SH-SY5Y (cell line): ENCODE measurements at regions not wholly inside any gene's neighbourhood (a gene's known extent, or its start where the extent isn't known, plus 50 kb on each side); places are given as distances from the start of the nearest gene placed in this dataset.

Experiments used
- GATA2 ChIP-seq: IDR thresholded peaks from 2 replicates; pipeline ENCODE4 v1.6.1; 2011; ENCODE audit warnings: mild to moderate bottlenecking, low read depth, low read length
- GATA3 ChIP-seq: IDR thresholded peaks from 2 replicates; pipeline ENCODE4 v1.6.1; 2011; ENCODE audit warnings: low read depth, mild to moderate bottlenecking, low read length, moderate library complexity

DNA sequence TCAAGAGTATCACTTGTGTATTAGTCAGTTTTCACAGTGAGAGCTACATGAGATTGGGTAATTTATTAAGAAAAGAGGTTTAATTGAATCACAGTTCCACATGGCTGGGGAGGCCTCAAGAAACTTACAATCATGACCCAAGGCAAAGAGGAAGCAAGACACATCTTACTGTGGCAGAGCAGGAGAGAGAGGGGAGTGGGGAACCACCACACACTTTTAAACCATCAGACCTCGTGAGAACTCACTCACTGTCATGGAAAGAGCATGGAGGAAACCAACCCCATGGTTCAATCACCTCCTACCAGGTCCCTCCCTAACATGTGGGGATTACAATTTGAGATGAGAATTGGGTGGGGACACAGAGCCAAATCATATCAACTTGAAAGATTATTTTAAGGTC is 522.9 kb downstream of the FLRT2 start:
- no peak for TF ChIP-seq GATA3
- no peak for TF ChIP-seq GATA2
